ACC112 (cell line): ENCODE measurements at regions not wholly inside any gene's neighbourhood (a gene's known extent, or its start where the extent isn't known, plus 50 kb on each side); places are given as distances from the start of the nearest gene placed in this dataset.
A peak's percentile ranks its signal among the peaks of the same experiment; 100 is the strongest.
"Not testable (repeated sequence)": the region's sequence is repeated elsewhere in the genome, so short reads cannot be mapped to it uniquely, and the experiment has no call there.

Experiments used
- H2AFZ ChIP-seq: fragments of 200-600 bp; sonication (generic); one replicate; pipeline ENCODE4 v1.6.0; 2017; ENCODE audit warnings: antibody characterized with exemption, low read length; ENCODE audit not compliant: unreplicated experiment
- H3K27ac ChIP-seq: fragments of 200-600 bp; sonication (generic); 2 replicates; pipeline ENCODE4 v1.5.1; 2014; ENCODE audit warnings: low read depth, mild to moderate bottlenecking, antibody characterized with exemption, low read length, moderate library complexity
- H3K27me3 ChIP-seq: fragments of 200-600 bp; sonication (generic); 2 replicates; pipeline ENCODE4 v1.6.1; 2014; ENCODE audit warnings: mild to moderate bottlenecking, antibody characterized with exemption, low read length, moderate library complexity, mixed read lengths; ENCODE audit not compliant: insufficient read depth
- H3K36me3 ChIP-seq: fragments of 200-600 bp; sonication (generic); 2 replicates; pipeline ENCODE4 v1.6.1; 2016; ENCODE audit warnings: mild to moderate bottlenecking, antibody characterized with exemption, low read length, moderate library complexity, mixed read lengths; ENCODE audit not compliant: insufficient read depth
- H3K4me1 ChIP-seq: fragments of 200-600 bp; sonication (generic); one replicate; pipeline ENCODE4 v1.6.1; 2016; ENCODE audit warnings: low read length, mixed read lengths; ENCODE audit not compliant: insufficient read depth, unreplicated experiment, control insufficient read depth
- H3K4me3 ChIP-seq: fragments of 200-600 bp; sonication (generic); 2 replicates; pipeline ENCODE4 v1.5.1; 2014; ENCODE audit warnings: mild to moderate bottlenecking, low read depth, low read length
- H3K79me2 ChIP-seq: fragments of 200-600 bp; sonication (generic); one replicate; pipeline ENCODE4 v1.6.0; 2016; ENCODE audit warnings: low read length; ENCODE audit not compliant: control insufficient read depth, unreplicated experiment, insufficient read depth

DNA sequence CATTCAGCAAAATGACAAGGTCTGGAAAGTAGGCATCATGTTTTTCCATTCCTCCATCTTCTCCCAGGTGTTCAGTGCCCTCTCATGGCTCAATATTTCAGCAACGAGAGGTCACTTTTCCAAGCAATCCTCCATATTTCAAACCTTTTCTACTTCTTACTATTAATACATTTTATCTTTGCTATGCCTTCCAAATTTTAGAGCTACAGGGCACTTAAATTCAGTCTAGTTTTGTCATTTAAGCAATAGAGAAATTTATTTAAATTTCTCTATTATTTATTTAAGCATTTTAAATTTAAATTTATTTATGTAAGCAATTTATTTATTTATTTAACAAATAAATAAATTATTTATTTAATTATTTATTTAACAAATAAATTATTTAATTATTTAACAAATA lies 305.1 kb upstream of the ANXA10 start:
- Histone ChIP-seq H3K27me3 (no peaks in the 10 kb centered on the region), H3K4me3 (no peak overlapping the region), H2AFZ (no peak overlapping the region), H3K27ac (no peak overlapping the region), H3K79me2 (no peaks in the 10 kb centered on the region), H3K4me1 (no peaks in the 10 kb centered on the region), H3K36me3 (no peaks in the 10 kb centered on the region)

DNA sequence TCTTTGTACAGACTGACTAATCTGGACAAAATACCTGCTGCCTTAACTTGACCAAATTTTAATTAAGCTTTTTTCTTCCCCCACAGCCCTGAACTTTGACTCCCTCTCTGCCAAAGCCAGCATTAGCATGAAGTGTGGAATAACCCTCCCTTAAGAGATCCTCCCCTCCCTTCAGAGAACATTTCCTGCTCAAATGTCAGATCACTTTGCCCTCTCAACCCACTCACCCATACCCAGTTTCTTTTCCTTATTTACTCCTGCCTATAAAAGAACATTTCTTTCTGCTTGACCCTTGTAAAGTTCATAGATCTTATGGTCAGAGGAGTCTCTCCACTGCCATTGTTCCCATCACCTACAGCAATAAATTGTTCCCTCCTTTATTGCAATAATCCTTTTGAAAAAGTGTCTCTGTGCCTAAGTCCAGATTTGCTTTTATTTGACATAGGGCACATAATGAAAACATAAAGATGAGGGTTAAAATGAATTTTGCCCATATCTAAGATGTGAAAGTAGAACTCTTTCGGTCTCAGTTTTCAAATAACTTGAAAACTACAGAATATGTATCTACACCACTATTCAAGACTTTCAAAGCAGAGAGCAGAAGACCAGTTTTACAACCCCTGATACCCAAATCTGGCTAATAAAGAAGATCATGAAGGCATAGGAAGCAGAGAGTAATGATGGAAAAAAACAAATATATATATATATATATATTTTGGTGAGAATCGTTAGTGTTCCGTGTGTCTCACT lies 289.7 kb upstream of the ANXA10 start:
- Histone ChIP-seq H3K4me1 (no peaks in the 10 kb centered on the region), H2AFZ (no peak overlapping the region), H3K36me3 (no peaks in the 10 kb centered on the region), H3K79me2 (no peaks in the 10 kb centered on the region), H3K4me3 (no peak overlapping the region), H3K27me3 (no peaks in the 10 kb centered on the region), H3K27ac (no peak overlapping the region)

DNA sequence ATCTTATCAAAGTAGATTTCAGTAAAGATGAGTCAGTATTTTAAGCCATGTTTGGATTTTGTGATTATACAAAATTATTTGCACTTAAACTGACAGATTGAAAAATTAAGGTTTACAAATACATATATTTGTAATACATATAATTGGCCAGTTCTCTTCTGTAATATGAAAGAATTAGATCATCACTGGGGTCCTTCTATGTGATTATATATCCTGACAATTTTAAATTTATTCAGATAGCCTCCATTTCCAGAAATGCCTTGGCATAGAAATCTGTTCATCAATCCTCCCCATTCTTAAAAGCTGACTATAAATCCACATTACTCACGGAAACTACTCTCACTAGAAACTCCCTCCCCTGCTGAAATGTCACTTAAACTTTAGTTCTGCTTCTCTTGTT lies 280.4 kb upstream of the ANXA10 start:
- Histone ChIP-seq H3K27me3 (no peaks in the 10 kb centered on the region), H3K36me3 (no peaks in the 10 kb centered on the region), H3K79me2 (no peaks in the 10 kb centered on the region), H3K4me1 (no peaks in the 10 kb centered on the region), H3K4me3 (no peak overlapping the region), H2AFZ (no peak overlapping the region), H3K27ac (no peak overlapping the region)

DNA sequence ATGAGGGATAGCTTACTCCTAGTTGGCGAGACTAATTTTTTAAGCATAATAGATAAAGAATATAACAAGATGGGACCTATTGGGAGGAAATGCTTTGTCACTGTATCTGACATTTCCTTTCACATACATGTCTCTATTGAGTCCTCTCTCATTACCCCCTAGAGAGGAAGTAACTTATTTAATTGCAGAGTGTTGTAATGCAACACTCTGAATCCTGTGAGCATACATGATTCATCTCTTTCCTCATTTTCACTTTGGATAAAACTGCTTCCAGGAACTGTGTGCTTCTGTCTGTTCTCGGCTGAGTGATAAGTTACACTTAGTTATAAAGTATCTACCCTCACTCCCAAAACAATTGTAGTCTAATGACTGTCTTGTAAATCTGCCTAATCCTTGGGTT lies 266.1 kb upstream of the ANXA10 start:
- Histone ChIP-seq H3K4me3 (peak overlapping the region; percentile 17; the same call in 1 of the 2 replicates), H3K4me1 (peaks cover 9% of the 10 kb centered on the region), H3K36me3 (no peaks in the 10 kb centered on the region), H2AFZ (peak overlapping the region; percentile 68), H3K79me2 (no peaks in the 10 kb centered on the region), H3K27ac (peak overlapping the region; percentile 6; the same call in 1 of the 2 replicates), H3K27me3 (no peaks in the 10 kb centered on the region)

DNA sequence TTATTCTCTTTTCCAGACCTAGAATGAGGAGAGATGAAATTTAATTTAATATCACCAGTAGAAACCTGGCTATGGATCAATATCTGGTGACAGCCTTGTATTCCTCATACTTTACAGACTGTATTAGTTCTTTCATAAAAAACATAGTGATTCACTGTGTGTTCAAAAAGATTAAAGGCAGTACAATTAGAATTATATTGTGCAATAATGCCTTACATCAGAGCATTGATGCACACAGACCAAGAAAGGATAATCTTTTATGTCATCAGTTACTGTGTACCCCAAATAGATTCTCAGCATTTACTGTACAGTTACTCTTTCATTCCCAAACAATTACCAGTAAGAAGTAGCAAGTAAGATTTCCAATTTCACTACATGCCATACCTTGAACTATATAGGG lies 260.5 kb upstream of the ANXA10 start:
- Histone ChIP-seq H2AFZ (no peak overlapping the region), H3K4me1 (no peaks in the 10 kb centered on the region), H3K4me3 (no peak overlapping the region), H3K27ac (no peak overlapping the region), H3K36me3 (no peaks in the 10 kb centered on the region), H3K27me3 (no peaks in the 10 kb centered on the region), H3K79me2 (no peaks in the 10 kb centered on the region)

DNA sequence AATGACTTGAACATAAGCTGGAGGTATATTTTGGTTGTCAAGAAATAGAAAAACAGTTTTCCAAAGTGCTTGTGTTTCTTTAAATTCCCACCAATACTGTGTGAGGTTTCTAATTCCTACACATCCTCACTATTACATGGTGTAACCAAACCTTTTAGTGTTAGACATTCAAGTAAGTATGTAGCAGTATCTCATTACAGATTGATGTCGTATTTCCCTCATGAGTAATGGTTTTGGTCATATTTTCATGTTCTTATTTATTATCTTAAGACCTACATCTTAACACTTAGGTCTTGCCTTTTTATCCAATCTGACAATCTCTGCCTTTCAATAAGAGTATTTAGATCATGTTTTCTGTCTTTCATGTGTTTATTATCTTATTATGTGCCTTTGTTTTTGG lies 253.7 kb upstream of the ANXA10 start:
- H3K79me2 ChIP-seq = no peaks in the 10 kb centered on the region
- no peak overlapping the region for H3K4me3 ChIP-seq
- H3K4me1 ChIP-seq = peaks cover 5% of the 10 kb centered on the region
- H3K27me3 ChIP-seq = no peaks in the 10 kb centered on the region
- no peaks in the 10 kb centered on the region for H3K36me3 ChIP-seq
- no peak overlapping the region for H3K27ac ChIP-seq
- H2AFZ ChIP-seq = peak overlapping the region; percentile 60

DNA sequence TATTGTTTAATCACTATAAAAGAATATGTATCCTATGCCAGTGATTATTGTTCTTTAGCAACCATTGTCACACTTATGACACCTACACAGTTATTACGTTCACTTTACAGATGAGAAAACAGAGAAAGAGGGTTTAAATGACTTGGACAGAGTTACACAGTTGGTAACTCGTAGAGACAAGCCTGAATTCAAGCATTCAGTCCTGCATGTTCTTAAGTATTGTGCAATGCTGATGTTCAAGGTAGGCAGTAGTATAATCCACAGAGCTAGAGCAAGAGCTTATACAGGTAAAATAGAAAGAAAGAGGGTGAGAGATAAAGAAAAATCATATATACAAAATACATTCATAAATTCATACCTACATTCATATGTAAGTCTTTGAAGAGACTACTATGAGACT lies 249.8 kb upstream of the ANXA10 start:
- Histone ChIP-seq H3K79me2 (no peaks in the 10 kb centered on the region), H3K27ac (no peak overlapping the region), H3K4me1 (peaks cover 5% of the 10 kb centered on the region), H3K27me3 (no peaks in the 10 kb centered on the region), H3K4me3 (no peak overlapping the region), H2AFZ (no peak overlapping the region), H3K36me3 (no peaks in the 10 kb centered on the region)

DNA sequence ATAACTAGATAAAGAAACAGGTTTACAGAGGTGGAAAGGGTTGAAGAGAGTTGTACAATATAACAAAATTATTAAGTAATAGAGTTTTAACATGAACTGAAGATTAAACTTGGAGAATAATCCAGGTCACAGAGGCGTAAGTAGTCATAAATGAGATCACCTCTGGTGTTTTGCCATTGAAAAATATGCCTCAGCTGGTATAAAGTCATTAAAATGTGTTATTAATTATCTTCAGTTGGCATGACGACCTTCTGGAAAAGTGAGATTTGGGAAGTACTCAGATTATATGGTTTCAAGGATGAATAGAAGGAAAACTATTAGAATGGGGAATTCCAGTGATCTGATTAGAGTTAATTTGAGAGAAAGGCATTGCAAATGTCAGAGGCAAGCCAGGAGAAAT lies 237.5 kb upstream of the ANXA10 start:
- no peak overlapping the region for H3K27ac ChIP-seq
- no peaks in the 10 kb centered on the region for H3K27me3 ChIP-seq
- H3K4me3 ChIP-seq = no peak overlapping the region
- H3K79me2 ChIP-seq = no peaks in the 10 kb centered on the region
- no peak overlapping the region for H2AFZ ChIP-seq
- no peaks in the 10 kb centered on the region for H3K36me3 ChIP-seq
- H3K4me1 ChIP-seq = no peaks in the 10 kb centered on the region

DNA sequence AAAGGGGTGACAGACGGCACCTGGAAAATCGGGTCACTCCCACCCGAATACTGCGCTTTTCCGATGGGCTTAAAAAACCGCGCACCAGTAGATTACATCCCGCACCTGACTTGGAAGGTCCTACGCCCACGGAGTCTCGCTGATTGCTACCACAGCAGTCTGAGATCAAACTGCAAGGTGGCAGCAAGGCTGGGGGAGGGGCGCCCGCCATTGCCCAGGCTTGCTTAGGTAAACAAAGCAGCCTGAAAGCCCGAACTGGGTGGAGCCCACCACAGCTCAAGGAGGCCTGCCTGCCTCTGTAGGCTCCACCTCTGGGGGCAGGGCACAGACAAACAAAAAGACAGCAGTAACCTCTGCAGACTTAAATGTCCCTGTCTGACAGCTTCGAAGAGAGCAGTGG lies 234.2 kb upstream of the ANXA10 start:
- not testable (repeated sequence) for H3K79me2 ChIP-seq, H2AFZ ChIP-seq, H3K27ac ChIP-seq, H3K4me3 ChIP-seq, H3K27me3 ChIP-seq, H3K4me1 ChIP-seq, H3K36me3 ChIP-seq

DNA sequence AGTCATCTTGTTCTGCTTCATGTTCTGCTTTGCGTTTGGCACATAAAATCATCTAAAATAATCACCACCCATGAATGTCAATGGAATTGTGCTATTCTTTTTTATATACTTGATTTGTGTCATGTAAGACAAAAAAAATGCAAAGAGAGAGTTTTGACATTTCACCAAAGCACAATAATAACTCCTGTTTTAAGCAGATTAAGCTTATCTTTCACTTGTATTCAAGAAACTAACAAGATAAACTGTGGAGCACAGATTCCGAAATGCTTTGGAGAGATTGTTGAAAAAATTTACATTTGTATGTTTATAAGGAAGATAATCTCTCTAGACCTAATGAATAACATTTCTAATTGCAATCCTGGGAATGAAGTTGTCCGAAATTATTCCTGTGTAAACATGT lies 225.1 kb upstream of the ANXA10 start:
- H2AFZ ChIP-seq = no peak overlapping the region
- no peak overlapping the region for H3K4me3 ChIP-seq
- no peaks in the 10 kb centered on the region for H3K36me3 ChIP-seq
- no peaks in the 10 kb centered on the region for H3K79me2 ChIP-seq
- peaks cover 5% of the 10 kb centered on the region for H3K4me1 ChIP-seq
- H3K27ac ChIP-seq = no peak overlapping the region
- H3K27me3 ChIP-seq = no peaks in the 10 kb centered on the region

DNA sequence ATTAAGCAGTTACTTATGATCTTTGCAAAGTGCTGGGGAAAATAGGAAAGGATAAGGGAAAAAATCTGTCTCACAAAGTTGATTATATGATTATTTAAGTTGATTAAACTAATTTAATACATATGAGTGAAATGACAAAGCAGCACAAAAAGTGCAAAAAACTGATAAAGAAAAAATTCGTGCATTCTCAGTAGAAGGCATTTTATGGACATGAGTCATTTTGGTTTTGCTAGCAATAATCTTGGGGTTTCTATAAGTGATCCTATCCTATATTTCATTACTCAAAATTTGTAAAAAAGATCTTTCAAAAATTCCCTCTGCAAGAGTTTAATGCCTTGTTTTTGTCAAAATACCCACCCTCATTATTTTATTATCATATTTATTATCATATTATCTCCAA lies 224.2 kb upstream of the ANXA10 start:
- Histone ChIP-seq H3K36me3 (no peaks in the 10 kb centered on the region), H3K4me3 (no peak overlapping the region), H3K79me2 (no peaks in the 10 kb centered on the region), H3K4me1 (peaks cover 5% of the 10 kb centered on the region), H3K27ac (no peak overlapping the region), H3K27me3 (no peaks in the 10 kb centered on the region), H2AFZ (peak overlapping the region; percentile 39)
